ENCODE measurements at regions not wholly inside any gene's neighbourhood (a gene's known extent, or its start where the extent isn't known, plus 50 kb on each side); places are given as distances from the start of the nearest gene placed in this dataset.

DNA sequence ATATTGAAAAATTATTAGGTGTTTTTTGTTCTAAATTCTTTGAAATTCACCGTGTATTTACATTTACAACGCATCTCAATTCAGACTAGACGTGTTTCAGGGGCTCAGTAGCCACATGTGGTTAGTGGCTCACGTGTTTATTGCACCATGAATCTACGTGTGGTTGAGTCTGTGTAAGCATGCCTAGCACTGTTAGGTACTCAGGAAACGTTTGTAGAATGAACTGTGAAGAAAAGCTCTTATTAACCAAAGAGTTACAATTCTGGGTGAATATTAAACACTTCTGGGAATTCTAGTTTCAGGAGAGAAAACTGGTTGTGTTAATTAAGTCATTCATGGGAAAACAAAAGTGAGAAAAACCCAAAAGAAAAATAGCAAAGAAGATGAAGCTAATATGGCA, 117.5 kb upstream of the CDH6 start:
- Mint-ChIP-seq H3K27ac (no peak overlapping the region), H3K4me1 (no peaks in the 10 kb centered on the region), H3K27me3 (ENCODE audit: low read depth in 2 of 2) (no peaks in the 10 kb centered on the region), H3K4me3 (no peak overlapping the region), H3K9me3 (peaks cover 13 to 21% of the 10 kb centered on the region in 2 donors), H3K36me3 (no peaks in the 10 kb centered on the region)
- no peak overlapping the region for H3K4me3 ChIP-seq (ENCODE audit: low read length)
- no peaks in the 10 kb centered on the region for H3K4me1 ChIP-seq (ENCODE audit: control insufficient read depth, insufficient read depth, low read length)
- no peaks in the 10 kb centered on the region for H3K27me3 ChIP-seq (ENCODE audit: control insufficient read depth, insufficient read depth, low read length)
- intact Hi-C loops (cut with micrococcal nuclease): no loop called here
- peaks cover 8% of the 10 kb centered on the region for H3K9me3 ChIP-seq (ENCODE audit: control insufficient read depth, insufficient read depth, low read length)
- no peak for ATAC-seq
- H3K27ac ChIP-seq (ENCODE audit: low read length): no peak overlapping the region
- no peaks in the 10 kb centered on the region for H3K36me3 ChIP-seq (ENCODE audit: control insufficient read depth, insufficient read depth, low read length)
- no peak for DNase-seq
- no peak for TF ChIP-seq CTCF (IDR thresholded peaks at IDR 0.05)
- 85% methylated on average over 5 of the region's 6 CpGs for WGBS (ENCODE audit: insufficient coverage)

GRCh38 chr5:31068287-31068686, 125.2 kb upstream of the CDH6 start:
- 76% methylated on average over 1 of the region's 1 CpG for WGBS (ENCODE audit: insufficient coverage)
- TF ChIP-seq CTCF (IDR thresholded peaks at IDR 0.05): no peak
- Mint-ChIP-seq H3K36me3 (no peaks in the 10 kb centered on the region), H3K4me3 (no peak overlapping the region), H3K27me3 (ENCODE audit: low read depth in 2 of 2) (no peaks in the 10 kb centered on the region), H3K27ac (no peak overlapping the region), H3K9me3 (peaks cover 12 to 13% of the 10 kb centered on the region in 2 donors), H3K4me1 (no peaks in the 10 kb centered on the region)
- no peak overlapping the region for H3K4me3 ChIP-seq (ENCODE audit: low read length)
- no peaks in the 10 kb centered on the region for H3K9me3 ChIP-seq (ENCODE audit: control insufficient read depth, insufficient read depth, low read length)
- ATAC-seq (no peak), DNase-seq (no peak)
- intact Hi-C loops (cut with micrococcal nuclease): no loop called here
- no peak overlapping the region for H3K27ac ChIP-seq (ENCODE audit: low read length)
- H3K36me3 ChIP-seq (ENCODE audit: control insufficient read depth, insufficient read depth, low read length): no peaks in the 10 kb centered on the region
- H3K4me1 ChIP-seq (ENCODE audit: control insufficient read depth, insufficient read depth, low read length): no peaks in the 10 kb centered on the region
- no peaks in the 10 kb centered on the region for H3K27me3 ChIP-seq (ENCODE audit: control insufficient read depth, insufficient read depth, low read length)

GRCh38 chr5:31066655-31067328, 126.7 kb upstream of the CDH6 start:
- no peak for TF ChIP-seq CTCF (IDR thresholded peaks at IDR 0.05)
- no peak overlapping the region for H3K4me3 ChIP-seq (ENCODE audit: low read length)
- DNase-seq (no peak), ATAC-seq (no peak)
- 88% methylated on average over 4 of the region's 5 CpGs for WGBS (ENCODE audit: insufficient coverage)
- Mint-ChIP-seq H3K27me3 (ENCODE audit: low read depth in 2 of 2) (no peaks in the 10 kb centered on the region), H3K4me3 (no peak overlapping the region), H3K9me3 (peaks cover 12% of the 10 kb centered on the region in 2 donors), H3K4me1 (no peaks in the 10 kb centered on the region), H3K36me3 (no peaks in the 10 kb centered on the region), H3K27ac (no peak overlapping the region)
- H3K27ac ChIP-seq (ENCODE audit: low read length): no peak overlapping the region
- no peaks in the 10 kb centered on the region for H3K36me3 ChIP-seq (ENCODE audit: control insufficient read depth, insufficient read depth, low read length)
- intact Hi-C loops (cut with micrococcal nuclease): no loop called here
- H3K9me3 ChIP-seq (ENCODE audit: control insufficient read depth, insufficient read depth, low read length): no peaks in the 10 kb centered on the region
- H3K27me3 ChIP-seq (ENCODE audit: control insufficient read depth, insufficient read depth, low read length): no peaks in the 10 kb centered on the region
- H3K4me1 ChIP-seq (ENCODE audit: control insufficient read depth, insufficient read depth, low read length): no peaks in the 10 kb centered on the region

DNA sequence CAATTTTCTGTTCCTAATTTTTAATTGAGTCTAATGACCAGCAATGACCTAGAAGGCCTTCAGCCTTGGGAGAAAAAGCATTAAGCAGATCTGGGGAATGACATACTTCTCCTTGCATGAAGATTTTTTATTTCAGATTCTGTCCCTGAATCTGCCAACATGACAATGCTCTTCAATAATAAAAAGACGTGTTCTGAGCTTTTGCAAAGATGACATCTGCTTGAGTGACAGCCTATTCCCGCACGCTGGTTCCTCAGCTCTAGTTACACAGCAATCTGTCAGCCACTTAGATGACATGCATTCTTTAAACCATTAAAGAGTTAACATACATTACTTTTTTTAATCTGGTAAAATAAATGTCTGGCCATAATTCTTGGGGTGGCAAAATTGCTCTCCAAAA, 129.3 kb upstream of the CDH6 start:
- Mint-ChIP-seq H3K27ac (no peak overlapping the region), H3K4me3 (no peak overlapping the region), H3K27me3 (ENCODE audit: low read depth in 2 of 2) (no peaks in the 10 kb centered on the region), H3K4me1 (no peaks in the 10 kb centered on the region), H3K9me3 (peaks cover 16 to 20% of the 10 kb centered on the region in 2 donors), H3K36me3 (no peaks in the 10 kb centered on the region)
- H3K27me3 ChIP-seq (ENCODE audit: control insufficient read depth, insufficient read depth, low read length): no peaks in the 10 kb centered on the region
- no peak for TF ChIP-seq CTCF (IDR thresholded peaks at IDR 0.05)
- intact Hi-C loops (cut with micrococcal nuclease): no loop called here
- H3K27ac ChIP-seq (ENCODE audit: low read length): no peak overlapping the region
- ATAC-seq: no peak
- H3K36me3 ChIP-seq (ENCODE audit: control insufficient read depth, insufficient read depth, low read length): no peaks in the 10 kb centered on the region
- H3K4me3 ChIP-seq (ENCODE audit: low read length): no peak overlapping the region
- no peak for DNase-seq
- no peaks in the 10 kb centered on the region for H3K9me3 ChIP-seq (ENCODE audit: control insufficient read depth, insufficient read depth, low read length)
- 84% methylated on average over 3 of the region's 3 CpGs for WGBS (ENCODE audit: insufficient coverage)
- H3K4me1 ChIP-seq (ENCODE audit: control insufficient read depth, insufficient read depth, low read length): no peaks in the 10 kb centered on the region
